Neural progenitor cell (in vitro differentiated cells): ENCODE measurements at regions not wholly inside any gene's neighbourhood (a gene's known extent, or its start where the extent isn't known, plus 50 kb on each side); places are given as distances from the start of the nearest gene placed in this dataset.

Experiments
- DNase-seq: peaks from one replicate; pipeline ENCODE4 v3.0.0-alpha.2; 2016; ENCODE audit warnings: low spot score
- H2AFZ ChIP-seq: fragments of 200-600 bp; sonication (generic); replicated peaks from 2 replicates; pipeline ENCODE4 v1.6.1; 2016; ENCODE audit warnings: antibody characterized with exemption
- H3F3A ChIP-seq: fragments of 200-600 bp; sonication (generic); 2 replicates; pipeline ENCODE4 v1.6.1; 2016; ENCODE audit warnings: antibody characterized with exemption, low read depth
- H3K27ac ChIP-seq: fragments of 200-600 bp; sonication (generic); 2 replicates; pipeline ENCODE4 v1.5.1; 2016; ENCODE audit warnings: mild to moderate bottlenecking
- H3K27me3 ChIP-seq: fragments of 200-600 bp; sonication (generic); 2 replicates; pipeline ENCODE4 v1.6.1; 2016; ENCODE audit warnings: mild to moderate bottlenecking, moderate library complexity
- H3K36me3 ChIP-seq: fragments of 200-600 bp; sonication (generic); 2 replicates; pipeline ENCODE4 v1.5.1; 2016
- H3K4me1 ChIP-seq: fragments of 200-600 bp; sonication (generic); 2 replicates; pipeline ENCODE4 v1.6.1; 2016; ENCODE audit warnings: mixed run types
- H3K4me2 ChIP-seq: fragments of 200-600 bp; sonication (generic); 2 replicates; pipeline ENCODE4 v1.6.1; 2016
- H3K4me3 ChIP-seq: fragments of 200-600 bp; sonication (generic); 2 replicates; pipeline ENCODE4 v1.5.1; 2016
- H3K79me2 ChIP-seq: fragments of 200-600 bp; sonication (generic); 2 replicates; pipeline ENCODE4 v1.6.1; 2016; ENCODE audit warnings: low read depth
- H3K9ac ChIP-seq: fragments of 200-600 bp; sonication (generic); 2 replicates; pipeline ENCODE4 v1.6.1; 2016
- H3K9me3 ChIP-seq: fragments of 200-600 bp; sonication (generic); 2 replicates; pipeline ENCODE4 v1.5.1; 2016; ENCODE audit warnings: low read depth
- H4K20me1 ChIP-seq: fragments of 200-600 bp; sonication (generic); 2 replicates; pipeline ENCODE4 v1.6.1; 2016; ENCODE audit warnings: low read depth
- H3K27ac Mint-ChIP-seq: 3 replicates; pipeline ENCODE4 v1.8.0; 2021; ENCODE audit warnings: mixed read lengths
- H3K27me3 Mint-ChIP-seq: 2 replicates; pipeline ENCODE4 v1.8.0; 2022; ENCODE audit warnings: low read depth, mild to moderate bottlenecking, inconsistent platforms, moderate library complexity, mixed read lengths; ENCODE audit not compliant: insufficient read depth
- H3K36me3 Mint-ChIP-seq: 3 replicates; pipeline ENCODE4 v1.8.0; 2021; ENCODE audit warnings: mixed read lengths
- H3K4me1 Mint-ChIP-seq: 3 replicates; pipeline ENCODE4 v1.8.0; 2021; ENCODE audit warnings: mixed read lengths
- H3K4me3 Mint-ChIP-seq: 3 replicates; pipeline ENCODE4 v1.8.0; 2021; ENCODE audit warnings: mild to moderate bottlenecking, moderate library complexity, mixed read lengths
- H3K9me3 Mint-ChIP-seq: 3 replicates; pipeline ENCODE4 v1.8.0; 2020; ENCODE audit warnings: mixed read lengths
- EZH2 ChIP-seq: fragments of 200-600 bp; sonication (generic); IDR thresholded peaks from 2 replicates; pipeline ENCODE4 v1.6.1; 2017; ENCODE audit warnings: antibody characterized with exemption, mild to moderate bottlenecking, moderate library complexity
- EZH2phosphoT487 ChIP-seq: fragments of 200-600 bp; sonication (generic); IDR thresholded peaks from 2 replicates; pipeline ENCODE4 v1.6.1; 2017; ENCODE audit warnings: antibody characterized with exemption
- TF ChIP-seq, protein P1 (sequence below): fragments of 200-600 bp; sonication (generic); IDR thresholded peaks from 2 replicates; pipeline ENCODE4 v1.5.1; 2017; ENCODE audit warnings: antibody characterized with exemption, mild to moderate bottlenecking

- Mint-ChIP-seq H3K36me3 (no peaks in the 10 kb centered on the region), H3K27ac (no peak overlapping the region), H3K27me3 (no peaks in the 10 kb centered on the region), H3K4me1 (no peaks in the 10 kb centered on the region), H3K9me3 (no peaks in the 10 kb centered on the region), H3K4me3 (no peak overlapping the region)
- Histone ChIP-seq H3K4me2 (no peak overlapping the region), H4K20me1 (no peaks in the 10 kb centered on the region), H3K27ac (no peak overlapping the region), H3K4me3 (no peak overlapping the region), H3K9me3 (no peaks in the 10 kb centered on the region), H2AFZ (no peak overlapping the region), H3F3A (no peaks in the 10 kb centered on the region), H3K4me1 (no peaks in the 10 kb centered on the region), H3K9ac (no peak overlapping the region), H3K79me2 (no peaks in the 10 kb centered on the region), H3K27me3 (no peaks in the 10 kb centered on the region), H3K36me3 (no peaks in the 10 kb centered on the region)
- TF ChIP-seq EZH2phosphoT487 (no peak), EZH2 (no peak)
- TF ChIP-seq, protein P1, sequence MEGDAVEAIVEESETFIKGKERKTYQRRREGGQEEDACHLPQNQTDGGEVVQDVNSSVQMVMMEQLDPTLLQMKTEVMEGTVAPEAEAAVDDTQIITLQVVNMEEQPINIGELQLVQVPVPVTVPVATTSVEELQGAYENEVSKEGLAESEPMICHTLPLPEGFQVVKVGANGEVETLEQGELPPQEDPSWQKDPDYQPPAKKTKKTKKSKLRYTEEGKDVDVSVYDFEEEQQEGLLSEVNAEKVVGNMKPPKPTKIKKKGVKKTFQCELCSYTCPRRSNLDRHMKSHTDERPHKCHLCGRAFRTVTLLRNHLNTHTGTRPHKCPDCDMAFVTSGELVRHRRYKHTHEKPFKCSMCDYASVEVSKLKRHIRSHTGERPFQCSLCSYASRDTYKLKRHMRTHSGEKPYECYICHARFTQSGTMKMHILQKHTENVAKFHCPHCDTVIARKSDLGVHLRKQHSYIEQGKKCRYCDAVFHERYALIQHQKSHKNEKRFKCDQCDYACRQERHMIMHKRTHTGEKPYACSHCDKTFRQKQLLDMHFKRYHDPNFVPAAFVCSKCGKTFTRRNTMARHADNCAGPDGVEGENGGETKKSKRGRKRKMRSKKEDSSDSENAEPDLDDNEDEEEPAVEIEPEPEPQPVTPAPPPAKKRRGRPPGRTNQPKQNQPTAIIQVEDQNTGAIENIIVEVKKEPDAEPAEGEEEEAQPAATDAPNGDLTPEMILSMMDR, result no peak
- DNase-seq, result no peak
These were observed 282.7 kb downstream of the ATXN7L3B start for GRCh38 chr12:74820324-74820723.

DNA sequence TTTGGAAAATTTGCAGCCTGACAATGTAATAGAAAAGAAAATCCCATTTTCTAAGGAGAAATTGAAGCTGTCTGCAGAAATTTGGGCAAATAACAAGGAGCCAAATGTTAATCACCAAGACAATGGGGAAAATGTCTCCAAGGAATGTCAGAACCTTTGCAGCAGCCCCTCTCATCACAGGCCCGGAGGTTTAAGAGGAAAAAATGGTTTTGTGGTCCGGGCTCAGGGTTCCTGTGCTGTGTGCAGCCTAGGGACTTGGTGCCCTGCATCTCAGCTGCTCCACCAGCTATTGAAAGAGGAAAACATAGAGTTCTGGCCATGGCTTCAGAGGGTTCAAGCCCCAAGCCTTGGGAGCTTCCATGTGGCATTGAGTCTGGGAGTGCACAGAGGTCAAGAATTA lies 298.9 kb downstream of the ATXN7L3B start:
- Histone ChIP-seq H3F3A (no peaks in the 10 kb centered on the region), H3K27ac (no peak overlapping the region), H3K9me3 (no peaks in the 10 kb centered on the region), H3K4me1 (no peaks in the 10 kb centered on the region), H3K79me2 (no peaks in the 10 kb centered on the region), H3K4me2 (no peak overlapping the region), H2AFZ (no peak overlapping the region), H3K36me3 (no peaks in the 10 kb centered on the region), H3K4me3 (no peak overlapping the region), H4K20me1 (no peaks in the 10 kb centered on the region), H3K9ac (no peak overlapping the region), H3K27me3 (no peaks in the 10 kb centered on the region)
- H3K27me3 Mint-ChIP-seq, result no peaks in the 10 kb centered on the region
- TF ChIP-seq EZH2 (no peak), EZH2phosphoT487 (no peak)
- TF ChIP-seq, protein P1, result no peak
- no peaks in the 10 kb centered on the region for H3K4me1 Mint-ChIP-seq
- H3K9me3 Mint-ChIP-seq, result no peaks in the 10 kb centered on the region
- DNase-seq, result no peak
- H3K27ac Mint-ChIP-seq, result no peak overlapping the region
- H3K36me3 Mint-ChIP-seq, result no peaks in the 10 kb centered on the region
- H3K4me3 Mint-ChIP-seq, result no peak overlapping the region

GRCh38 chr12:74846116-74846515 lies 308.5 kb downstream of the ATXN7L3B start:
- H4K20me1 ChIP-seq, result no peaks in the 10 kb centered on the region
- H2AFZ ChIP-seq, result no peak overlapping the region
- H3K27ac ChIP-seq, result no peak overlapping the region
- H3K4me2 ChIP-seq, result no peak overlapping the region
- Mint-ChIP-seq H3K9me3 (no peaks in the 10 kb centered on the region), H3K4me1 (no peaks in the 10 kb centered on the region), H3K4me3 (no peak overlapping the region), H3K27me3 (no peaks in the 10 kb centered on the region), H3K27ac (no peak overlapping the region), H3K36me3 (no peaks in the 10 kb centered on the region)
- no peaks in the 10 kb centered on the region for H3K36me3 ChIP-seq
- H3K9ac ChIP-seq, result no peak overlapping the region
- H3K4me1 ChIP-seq, result no peaks in the 10 kb centered on the region
- no peak overlapping the region for H3K4me3 ChIP-seq
- H3F3A ChIP-seq, result no peaks in the 10 kb centered on the region
- no peak for DNase-seq
- H3K79me2 ChIP-seq, result no peaks in the 10 kb centered on the region
- no peaks in the 10 kb centered on the region for H3K27me3 ChIP-seq
- no peaks in the 10 kb centered on the region for H3K9me3 ChIP-seq
- TF ChIP-seq EZH2phosphoT487, result no peak
- TF ChIP-seq, protein P1, result no peak
- no peak for TF ChIP-seq EZH2
